Heart left ventricle (tissue), 13 donors: ENCODE measurements at regions not wholly inside any gene's neighbourhood (a gene's known extent, or its start where the extent isn't known, plus 50 kb on each side); places are given as distances from the start of the nearest gene placed in this dataset.

Experiments
- POLR2A ChIP-seq, 2 donors: fragments of 450-650 bp; IDR thresholded peaks; one replicate each; pipeline ENCODE4 v1.6.1; 2017; ENCODE audit warnings: antibody characterized with exemption in 2 of 2, mild to moderate bottlenecking in 2 of 2, moderate library complexity in 2 of 2
- TF ChIP-seq, protein P1 (sequence below), 12 donors: fragments of 200-600 bp; sonication (generic) in 4 of 12; IDR thresholded peaks; one replicate each; pipeline versions ENCODE4 v1.5.0 to v1.8.0; 2018 to 2022; ENCODE audit warnings: antibody characterized with exemption in 12 of 12, mild to moderate bottlenecking in 5 of 12
- donor health status: ischemic (EF 13 %, LVEDD 7.1; RV severe dilation, severe dysfunction).
- donor health status: DM: no; HTN: yes; CAD: no.
- donor health status: DM: no; HTN: no; CAD: no.
- donor health status: ischemic (EF 25% LVEDD 6.9; RV normal size, moderate dysfunction).
- donor health status: ischemic (EF 25% LVEDD 5.7; RV mildly dilated, moderate dysfunction).
- donor health status: ischemic (EF 35%, LVEDD 5.7; RV mildly dilated, moderate dysfunction).
- donor health status: nonischemic (EF 11% LVEDD 7.7; RV severe dilation, severe dysfunction).
- donor health status: DM: yes; HTN: yes; CAD: no.
- donor health status: PGD.
- donor health status: ischemic (EF 29% LVEDD 5.4; RV normal size, mild dysfunction).
- donor health status: nonischemic (EF 23%, LVEDD 6.1; RV moderate dilation, normal function).

GRCh38 chr4:123558865-123559264 lies 162.3 kb downstream of the SPRY1 start:
- TF ChIP-seq, protein P1, sequence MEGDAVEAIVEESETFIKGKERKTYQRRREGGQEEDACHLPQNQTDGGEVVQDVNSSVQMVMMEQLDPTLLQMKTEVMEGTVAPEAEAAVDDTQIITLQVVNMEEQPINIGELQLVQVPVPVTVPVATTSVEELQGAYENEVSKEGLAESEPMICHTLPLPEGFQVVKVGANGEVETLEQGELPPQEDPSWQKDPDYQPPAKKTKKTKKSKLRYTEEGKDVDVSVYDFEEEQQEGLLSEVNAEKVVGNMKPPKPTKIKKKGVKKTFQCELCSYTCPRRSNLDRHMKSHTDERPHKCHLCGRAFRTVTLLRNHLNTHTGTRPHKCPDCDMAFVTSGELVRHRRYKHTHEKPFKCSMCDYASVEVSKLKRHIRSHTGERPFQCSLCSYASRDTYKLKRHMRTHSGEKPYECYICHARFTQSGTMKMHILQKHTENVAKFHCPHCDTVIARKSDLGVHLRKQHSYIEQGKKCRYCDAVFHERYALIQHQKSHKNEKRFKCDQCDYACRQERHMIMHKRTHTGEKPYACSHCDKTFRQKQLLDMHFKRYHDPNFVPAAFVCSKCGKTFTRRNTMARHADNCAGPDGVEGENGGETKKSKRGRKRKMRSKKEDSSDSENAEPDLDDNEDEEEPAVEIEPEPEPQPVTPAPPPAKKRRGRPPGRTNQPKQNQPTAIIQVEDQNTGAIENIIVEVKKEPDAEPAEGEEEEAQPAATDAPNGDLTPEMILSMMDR (IDR thresholded peaks at IDR 0.05) = no peak
- TF ChIP-seq POLR2A (IDR thresholded peaks at IDR 0.05) = no peak
